HG02759 (cell line): ENCODE measurements at regions not wholly inside any gene's neighbourhood (a gene's known extent, or its start where the extent isn't known, plus 50 kb on each side); places are given as distances from the start of the nearest gene placed in this dataset.

Source experiments
- ATAC-seq: cut with Tn5 transposase; IDR thresholded peaks from one replicate; pipeline ENCODE4 v1.9.1; 2021; ENCODE audit warnings: mild to moderate bottlenecking, moderate library complexity; ENCODE audit not compliant: unreplicated experiment

DNA sequence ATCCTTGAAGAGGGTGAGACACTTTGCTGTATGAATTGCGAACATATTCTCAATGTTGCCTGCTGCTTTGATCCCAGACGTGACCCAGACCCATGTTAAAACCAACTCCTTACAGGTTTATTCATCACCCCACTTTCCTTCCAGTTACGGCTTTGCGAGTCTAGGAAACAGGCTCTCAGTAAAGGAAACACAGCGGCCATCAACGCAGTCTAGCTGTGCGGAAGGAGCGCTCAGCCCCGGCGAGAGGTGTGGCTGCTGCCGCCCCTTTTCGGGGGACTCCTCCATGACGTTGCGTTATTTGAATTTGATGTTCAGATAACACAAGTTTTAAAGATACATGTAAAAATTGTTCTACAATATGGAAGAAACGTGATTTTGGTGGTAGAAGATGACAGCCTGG lies 206.4 kb upstream of the FAT1 start:
- ATAC-seq: no peak

DNA sequence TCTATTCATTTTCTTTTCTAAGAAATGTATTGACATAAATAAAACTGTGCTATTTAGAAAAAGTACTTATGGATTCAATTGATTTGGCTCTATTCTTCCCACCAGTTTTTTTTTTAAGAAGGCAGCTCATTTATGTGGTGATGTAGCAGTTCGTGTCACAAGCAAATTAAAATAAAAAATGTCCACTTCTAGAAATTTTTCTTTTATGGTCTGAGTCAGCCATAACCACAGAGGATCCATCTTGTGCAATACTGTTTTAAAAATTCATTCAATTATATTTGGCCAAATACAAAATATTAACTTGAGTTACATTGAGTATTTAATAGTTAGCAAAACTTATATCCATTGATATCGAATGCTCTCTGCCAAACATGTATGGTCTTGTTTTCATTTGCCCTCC lies 207.9 kb upstream of the FAT1 start:
- ATAC-seq: no peak

DNA sequence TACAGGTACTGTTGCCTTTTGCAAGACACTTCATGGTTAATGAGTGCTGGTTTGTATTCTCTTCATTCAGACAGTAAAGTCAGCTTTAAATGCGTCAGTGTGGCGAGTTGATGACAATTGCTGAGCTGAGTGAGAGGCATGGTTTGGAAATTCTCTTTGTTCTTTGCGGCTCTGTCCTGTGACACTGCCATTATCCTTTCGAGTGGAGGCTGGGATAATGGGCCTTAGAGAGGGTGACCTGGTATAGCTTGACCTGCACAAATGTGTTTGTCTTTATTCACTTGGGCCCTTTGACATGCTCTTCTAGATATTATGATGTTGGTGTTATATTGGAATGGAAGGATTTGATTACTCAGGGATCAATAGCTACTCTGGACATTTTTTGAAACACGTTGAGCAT lies 208.5 kb upstream of the FAT1 start:
- ATAC-seq: no peak

DNA sequence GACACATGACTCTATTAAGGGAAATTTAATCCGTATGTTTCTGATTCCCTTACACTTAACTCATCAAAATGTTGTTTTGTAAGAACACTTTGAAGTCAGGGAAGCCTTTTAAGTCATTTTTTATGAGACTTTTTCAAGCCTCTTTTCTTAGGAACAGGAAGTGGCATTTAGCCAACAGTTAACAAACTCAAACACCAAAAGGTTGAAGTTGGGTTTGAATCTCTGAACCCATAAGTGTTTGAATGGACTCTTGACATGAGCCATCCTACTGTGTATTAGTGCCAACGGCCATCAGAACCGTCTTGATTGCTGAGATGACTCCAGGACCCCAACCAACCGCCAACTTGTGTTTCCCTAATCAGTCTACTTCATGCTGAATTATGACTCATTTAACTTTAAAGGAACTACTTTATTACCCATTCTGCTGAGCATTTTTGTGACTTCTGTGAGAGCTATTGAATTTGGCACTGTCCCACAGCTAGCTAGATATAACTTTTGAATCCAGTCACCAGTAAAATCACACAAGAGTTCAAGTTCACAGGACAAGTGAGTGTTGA lies 209.1 kb upstream of the FAT1 start:
- no peak for ATAC-seq

DNA sequence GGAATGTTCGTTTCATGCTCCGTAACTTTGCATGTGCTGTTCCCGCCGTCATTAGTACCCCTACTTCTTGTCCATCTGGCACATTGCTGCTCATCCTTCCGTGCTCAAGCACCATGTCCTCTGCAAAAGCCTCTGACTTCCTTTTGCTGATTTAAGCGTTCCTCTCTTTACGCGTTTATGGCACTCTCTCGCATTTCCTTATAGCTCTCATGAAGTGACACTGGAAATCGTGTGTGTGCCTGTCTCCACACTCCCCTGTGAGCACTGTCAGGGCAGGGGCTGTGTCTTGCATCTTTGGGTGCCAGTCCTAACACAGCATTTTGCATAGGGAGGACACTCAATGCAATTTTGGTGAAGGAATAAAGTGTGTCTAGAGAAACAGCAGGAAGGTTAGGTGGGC lies 210.6 kb upstream of the FAT1 start:
- no peak for ATAC-seq

DNA sequence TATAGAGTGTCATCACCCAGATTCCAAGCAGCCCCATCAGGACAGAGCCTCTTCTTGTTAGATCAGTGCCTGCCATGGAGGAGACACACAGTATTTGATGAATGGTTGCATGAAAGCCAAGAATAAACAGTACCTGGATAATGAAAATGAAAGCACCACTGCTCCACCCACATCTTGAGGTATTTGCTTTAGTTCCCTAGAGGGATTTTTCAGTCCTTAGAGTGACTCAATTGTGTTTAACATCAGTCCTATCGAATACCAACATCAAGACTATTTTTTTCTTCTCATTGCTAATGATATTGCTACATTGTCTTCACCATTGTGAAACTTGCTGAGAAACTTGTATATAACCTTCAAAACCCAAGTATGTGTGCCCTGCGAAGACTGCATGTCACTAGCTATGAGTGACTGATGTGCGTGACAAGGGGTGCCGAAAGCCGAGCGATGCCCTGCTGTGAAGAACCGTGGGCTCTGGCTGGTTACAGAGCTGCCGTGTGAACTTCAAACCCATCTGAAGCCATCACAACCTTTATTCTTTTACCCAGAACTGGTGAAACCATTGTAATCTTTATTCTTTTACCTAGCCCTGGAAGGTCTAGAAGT lies 211.3 kb upstream of the FAT1 start:
- ATAC-seq: no peak

DNA sequence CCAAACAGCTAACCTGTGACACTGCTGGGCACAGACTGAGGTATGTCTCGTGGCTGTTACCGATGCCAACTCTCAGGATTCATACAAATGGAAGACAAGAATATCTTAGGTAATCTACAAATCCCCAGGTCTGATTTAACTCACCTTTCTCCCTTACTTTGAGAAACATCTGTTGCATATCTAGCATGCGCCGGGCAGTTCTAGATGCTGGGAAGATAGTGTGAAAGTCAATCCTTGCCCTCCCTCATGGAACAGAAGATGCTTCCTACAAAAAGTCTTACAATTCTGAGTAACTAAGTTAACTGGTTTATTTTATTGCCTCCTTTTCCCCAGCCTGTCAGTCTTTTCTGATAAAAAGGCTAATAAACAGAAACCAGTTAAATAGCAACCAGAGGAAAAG lies 212.2 kb upstream of the FAT1 start:
- ATAC-seq: no peak

DNA sequence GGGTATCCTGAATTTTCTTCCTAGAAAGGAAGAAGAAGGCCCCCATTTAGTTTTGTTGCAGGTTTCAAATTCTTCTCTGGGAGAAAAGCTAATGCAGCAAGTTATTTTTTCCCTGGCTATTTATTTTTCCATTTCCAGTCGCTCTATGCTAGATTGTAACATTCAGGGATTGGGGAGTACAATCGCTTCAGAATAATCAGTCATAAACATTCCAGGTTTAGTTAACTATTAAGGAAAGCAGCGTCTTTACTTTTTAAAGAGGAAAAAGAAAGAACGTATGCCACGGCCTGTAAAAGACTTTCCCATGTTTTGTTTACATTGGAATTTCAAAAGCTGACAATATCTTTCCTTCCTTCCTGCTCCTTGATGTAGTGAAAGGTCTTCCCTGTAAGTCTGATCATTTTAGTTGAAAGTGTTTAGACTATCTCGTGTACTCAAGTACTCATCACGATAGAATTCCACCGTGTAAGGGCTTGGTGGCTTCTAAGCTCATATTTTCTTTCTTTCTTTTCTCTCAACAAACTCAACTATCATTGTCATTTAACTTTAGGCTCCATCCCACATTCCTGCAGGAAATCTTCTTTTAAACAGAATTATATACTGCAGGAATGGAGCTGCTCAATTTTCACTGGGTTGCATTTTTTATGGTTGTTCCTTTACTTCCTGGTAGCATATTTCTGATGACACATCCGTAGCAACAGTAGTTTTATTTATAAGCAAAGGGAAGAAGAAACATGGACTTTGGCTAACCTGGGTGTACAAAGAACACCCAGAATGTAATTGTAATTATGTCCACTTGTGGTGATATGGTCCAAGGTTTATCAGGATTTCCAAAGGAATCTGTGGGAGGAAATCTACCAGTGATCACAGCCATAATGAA lies 213.1 kb upstream of the FAT1 start:
- no peak for ATAC-seq

DNA sequence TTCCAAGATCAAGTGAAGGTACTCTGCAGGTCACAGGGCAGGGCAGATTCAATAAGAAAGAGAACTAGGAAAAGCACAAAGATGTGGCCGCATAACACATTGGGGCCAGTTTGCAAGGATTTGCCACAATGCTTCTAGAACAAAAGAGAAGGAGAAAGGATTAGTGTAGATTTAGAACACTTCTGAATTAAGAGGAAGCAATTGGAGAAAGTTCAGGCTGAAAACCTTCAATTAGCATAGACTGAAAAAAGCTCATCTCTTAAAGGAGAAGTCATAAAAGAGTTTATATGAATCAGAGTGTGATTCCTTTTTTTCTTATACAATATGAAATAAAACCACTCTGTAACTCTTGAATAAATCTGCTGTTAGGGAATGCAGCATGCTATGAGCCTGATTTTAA lies 215.6 kb upstream of the FAT1 start:
- ATAC-seq: no peak

DNA sequence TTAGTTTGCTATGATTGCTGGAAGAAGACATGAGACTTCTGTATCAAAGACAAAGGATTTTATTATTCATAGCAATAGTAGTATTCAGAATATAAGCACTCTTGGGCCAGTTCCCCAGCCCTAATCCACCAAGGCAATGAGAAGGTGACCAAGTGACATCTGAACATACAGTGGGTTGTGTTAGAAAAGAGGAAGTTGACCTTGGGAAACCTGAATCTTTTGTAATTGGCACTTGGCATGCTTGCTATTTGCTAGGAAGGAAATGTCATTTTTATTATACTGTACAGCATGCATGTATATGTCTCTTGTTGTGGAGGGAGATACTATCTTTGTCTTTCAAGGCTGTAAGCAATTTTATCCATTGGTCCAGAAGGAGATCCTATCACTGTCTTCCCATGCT lies 216.1 kb upstream of the FAT1 start:
- no peak for ATAC-seq

DNA sequence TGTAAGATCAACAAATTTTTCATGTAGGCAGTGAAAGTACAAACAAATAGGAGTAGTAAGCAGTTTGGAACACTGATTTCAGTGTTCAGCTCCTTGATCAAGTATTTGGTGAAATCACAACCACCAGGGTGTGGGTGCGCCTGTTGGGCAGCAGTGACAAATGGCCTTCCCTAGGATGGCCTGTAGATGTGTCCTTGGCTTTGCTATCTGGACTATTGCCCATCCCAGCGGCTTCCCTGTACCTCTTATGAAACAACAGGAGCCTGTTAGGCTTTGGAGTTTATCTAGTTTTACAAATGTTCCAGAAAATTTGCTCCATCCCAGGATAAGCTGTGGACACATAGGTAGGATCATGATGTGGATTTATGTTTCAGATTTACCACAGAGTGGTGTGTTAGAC lies 216.8 kb upstream of the FAT1 start:
- ATAC-seq: no peak

DNA sequence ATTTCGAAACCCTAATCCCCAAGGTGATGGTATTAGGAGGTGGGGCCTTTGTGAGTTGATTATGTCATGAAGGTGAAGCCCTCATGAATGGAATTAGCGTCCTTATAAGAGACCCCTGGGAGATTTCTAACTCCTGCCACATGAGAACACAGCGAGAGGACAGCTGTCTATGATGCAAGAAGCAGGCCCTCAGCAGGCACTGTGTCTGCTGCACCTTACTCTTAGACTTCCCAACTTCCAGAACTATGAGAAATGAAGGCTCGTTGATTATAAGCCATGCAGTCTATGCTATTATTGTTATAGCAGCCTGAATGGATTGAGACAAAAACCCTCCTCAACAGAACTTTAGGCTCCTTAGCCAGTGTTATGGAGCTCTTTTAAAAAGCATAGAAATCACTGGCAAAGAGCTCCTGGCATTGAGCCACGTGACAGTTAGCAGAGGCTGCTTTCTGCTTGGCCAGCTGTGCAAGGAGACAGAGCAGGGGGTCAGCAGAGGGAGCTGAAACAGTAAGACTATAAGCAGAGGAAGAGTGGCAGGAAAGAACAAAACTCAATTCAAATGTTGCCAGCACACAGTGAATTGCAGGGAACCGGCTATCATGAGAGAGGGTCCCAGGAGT lies 219.2 kb upstream of the FAT1 start:
- no peak for ATAC-seq

DNA sequence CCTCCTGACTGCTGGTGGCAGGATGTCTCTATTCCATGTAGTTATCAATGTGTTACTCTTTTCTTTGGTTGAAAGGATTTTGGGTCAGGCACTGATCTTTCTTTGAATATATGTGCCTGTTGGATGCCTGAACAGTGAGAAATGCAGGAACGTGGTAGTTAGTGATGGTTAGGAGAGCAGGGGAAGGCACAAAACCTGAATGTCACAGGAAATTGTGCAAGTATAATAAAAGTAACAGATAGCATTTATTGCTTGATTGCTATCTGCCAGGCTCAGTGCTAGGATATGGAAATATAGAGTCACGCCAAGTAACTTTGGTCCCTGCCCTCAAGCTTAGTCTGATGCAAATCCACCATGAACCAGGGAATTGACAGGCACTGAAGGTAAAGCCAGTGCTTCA lies 219.8 kb upstream of the FAT1 start:
- no peak for ATAC-seq

DNA sequence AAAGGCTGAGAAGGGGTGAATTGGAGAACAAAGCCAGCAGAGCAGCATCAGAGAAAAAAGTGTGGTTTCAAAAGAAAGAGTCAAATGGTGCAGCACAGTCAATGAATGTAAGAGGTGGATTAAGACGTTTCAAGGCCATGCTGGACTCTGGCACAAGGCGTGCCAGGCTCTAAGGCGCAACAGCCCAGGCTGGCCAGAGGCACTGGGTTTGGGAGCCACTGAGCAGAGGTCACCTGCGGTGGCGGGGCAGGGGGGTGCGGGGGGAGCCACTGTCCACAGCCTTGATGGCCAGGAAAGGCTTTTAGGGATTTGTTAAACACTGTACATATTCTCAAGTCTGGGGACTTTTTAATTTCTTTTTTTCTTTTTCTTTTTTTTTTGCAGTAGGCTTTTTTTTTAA lies 222.5 kb upstream of the FAT1 start:
- ATAC-seq: no peak

DNA sequence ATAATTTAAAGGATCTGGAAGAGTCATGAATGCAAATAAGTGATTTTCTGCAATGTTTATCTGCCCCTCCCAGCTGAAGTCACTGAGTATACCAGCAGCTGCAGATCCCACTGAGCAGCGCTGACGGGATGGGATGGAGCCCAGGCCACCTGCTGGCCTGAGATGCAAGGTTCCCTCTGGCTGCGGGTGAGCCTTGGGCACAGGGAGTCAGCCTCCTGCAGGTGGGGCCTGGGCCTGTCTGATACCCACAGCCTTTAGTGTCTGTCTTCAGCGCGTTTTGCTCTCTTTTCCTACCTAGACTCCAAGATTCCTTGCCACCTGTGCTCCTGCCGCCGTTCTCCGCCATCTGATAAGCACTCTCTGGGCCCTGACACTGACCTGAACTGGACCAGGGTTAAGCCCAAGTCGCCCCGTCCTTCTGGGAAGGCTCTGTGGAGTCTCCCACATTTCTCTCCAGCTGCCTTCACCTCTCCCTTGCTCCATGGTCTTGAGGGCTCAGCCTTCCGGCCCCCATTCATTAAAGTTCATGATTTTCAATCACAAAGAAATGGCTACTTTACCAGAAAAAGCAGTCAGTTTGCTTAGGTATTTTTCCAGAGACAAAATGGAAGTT lies 223.1 kb upstream of the FAT1 start:
- no peak for ATAC-seq

DNA sequence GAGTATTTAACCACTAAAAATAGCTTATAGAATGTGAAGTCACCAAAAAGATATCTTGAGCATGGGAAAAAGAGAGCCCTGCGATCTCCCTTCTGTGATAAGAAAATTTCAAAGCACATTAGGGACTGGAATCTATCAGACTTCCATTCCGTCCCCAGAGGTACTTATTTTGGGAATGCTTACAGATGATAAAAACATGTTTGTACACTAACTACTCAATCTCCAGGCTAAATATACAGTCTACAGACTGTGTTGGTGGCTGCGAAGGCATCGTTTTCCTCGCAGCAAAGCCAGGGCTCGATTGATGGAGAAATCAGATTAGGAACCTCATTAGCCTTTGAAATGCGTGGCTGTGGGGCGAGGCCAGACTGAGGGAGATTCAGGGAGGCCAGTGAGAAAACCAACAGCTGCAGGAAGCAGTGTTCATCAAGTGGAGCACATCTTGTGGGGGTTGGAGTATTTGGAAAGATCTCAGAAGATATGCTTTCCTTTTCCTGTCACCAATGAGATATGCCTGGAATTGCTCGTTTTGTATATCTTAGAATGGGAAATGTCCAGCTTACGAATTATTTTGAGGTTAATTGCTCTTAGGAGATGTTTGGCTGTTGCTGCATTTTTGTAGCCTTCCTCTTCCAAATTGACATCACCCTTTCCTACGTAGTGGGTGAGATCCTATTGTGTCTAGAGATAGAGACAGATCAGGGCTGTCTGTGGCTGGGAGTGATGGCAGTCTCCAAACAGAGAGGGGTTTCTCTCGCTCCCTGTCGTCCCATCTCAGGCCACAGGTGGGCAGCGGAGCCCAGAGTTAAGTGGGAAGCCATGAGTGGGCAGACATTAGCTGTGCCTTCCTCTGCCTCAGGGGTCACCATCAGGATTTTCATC lies 224.9 kb upstream of the FAT1 start:
- ATAC-seq: no peak

DNA sequence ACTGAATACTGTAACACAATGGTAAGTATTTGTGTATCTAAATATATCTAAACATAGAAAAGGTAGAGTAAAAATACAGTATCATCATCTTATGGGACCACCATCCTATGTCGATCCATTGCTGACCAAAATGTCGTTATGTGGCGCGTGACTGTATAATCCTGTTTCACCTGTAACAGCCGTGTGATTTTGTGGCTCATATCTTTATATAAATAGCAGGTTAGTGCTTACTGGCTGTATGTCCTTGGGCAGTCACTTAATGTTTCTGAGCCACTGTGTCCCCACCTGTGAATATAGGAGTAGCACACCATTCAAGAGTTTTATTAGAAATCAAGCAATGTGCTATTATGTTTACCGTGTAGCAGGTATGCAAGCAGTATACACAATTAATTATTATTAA lies 226.2 kb upstream of the FAT1 start:
- no peak for ATAC-seq

DNA sequence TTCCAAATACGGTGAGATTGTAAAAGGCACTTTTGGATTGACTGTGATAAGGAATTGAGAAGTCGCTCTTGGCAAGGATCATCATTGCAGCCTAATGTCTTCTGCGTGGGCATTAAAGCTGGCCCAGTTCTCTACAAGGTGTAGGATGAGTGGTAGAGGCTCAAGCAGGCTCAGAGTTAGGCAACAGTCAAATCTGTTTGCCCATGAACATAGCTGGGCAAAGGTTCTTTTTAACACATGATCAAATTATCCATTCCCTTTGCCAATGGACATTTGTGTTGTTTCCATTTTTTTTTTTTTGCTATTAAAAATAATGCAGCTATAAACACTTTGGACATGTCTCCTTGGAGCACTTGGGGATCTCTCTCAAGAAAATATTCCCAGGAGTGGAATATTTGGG lies 229.1 kb upstream of the FAT1 start:
- ATAC-seq: no peak

DNA sequence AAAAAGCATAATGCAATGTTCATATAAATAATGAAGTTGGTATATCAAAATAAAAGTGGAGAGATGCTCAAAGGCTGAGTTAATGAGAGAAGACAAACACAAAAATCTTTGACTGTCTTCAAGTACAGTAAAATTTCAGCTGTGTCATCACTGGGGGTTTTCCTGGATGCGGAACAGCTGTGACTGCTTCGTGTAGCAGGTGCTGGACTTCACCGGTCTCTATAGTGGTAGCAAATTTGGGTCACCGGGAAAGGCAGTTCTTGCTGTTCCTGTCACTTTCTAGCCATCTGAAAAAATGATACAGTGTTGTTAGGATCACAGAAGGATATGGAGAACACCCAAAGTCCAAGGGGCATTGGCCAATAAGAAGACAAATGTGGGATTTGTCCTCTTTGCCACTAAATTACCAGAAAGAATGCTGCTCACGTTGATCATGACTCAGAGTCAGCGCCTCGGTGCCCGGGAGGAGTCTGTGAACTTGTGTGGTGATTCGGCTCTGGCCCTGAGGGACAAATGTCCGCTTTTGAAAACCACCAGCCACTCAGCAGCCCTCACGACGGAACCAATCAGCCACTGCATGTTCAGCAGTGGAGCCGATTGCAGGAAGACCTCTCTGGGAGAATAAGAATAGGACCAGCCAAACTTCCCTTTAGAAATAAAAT lies 230.1 kb upstream of the FAT1 start:
- no peak for ATAC-seq

DNA sequence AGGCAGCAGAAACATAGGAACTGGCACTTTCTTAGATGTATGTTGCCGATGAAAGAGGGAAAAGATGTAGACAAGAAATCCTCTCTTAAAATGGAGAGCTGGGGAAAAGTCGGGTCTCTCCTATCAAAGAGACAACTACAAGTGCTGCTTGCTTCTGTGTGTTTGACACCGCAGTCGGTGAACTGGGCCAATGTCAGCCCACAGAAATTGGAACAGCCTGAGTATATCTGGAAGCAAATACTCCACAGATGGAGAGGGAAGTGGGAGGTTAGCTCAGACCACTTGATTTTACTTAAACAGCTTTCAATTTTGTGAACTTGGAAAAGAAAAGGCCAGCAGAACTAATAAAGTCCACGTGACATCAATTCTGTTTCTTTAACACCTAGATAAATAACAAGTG lies 230.9 kb upstream of the FAT1 start:
- ATAC-seq: no peak
